ENCODE measurements at regions not wholly inside any gene's neighbourhood (a gene's known extent, or its start where the extent isn't known, plus 50 kb on each side); places are given as distances from the start of the nearest gene placed in this dataset.

- Histone ChIP-seq H4K20me1 (no peaks in the 10 kb centered on the region), H3K9me3 (peaks cover 28% of the 10 kb centered on the region), H3K4me1 (peaks cover 93% of the 10 kb centered on the region), H3K9ac (no peak overlapping the region), H3K4me3 (no peak overlapping the region), H3K4me2 (peak overlapping the region; percentile 67; the same call in 1 of the 2 replicates), H3K36me3 (no peaks in the 10 kb centered on the region), H3K27ac (peak overlapping the region; percentile 79; the same call in 1 of the 2 replicates), H3K27me3 (no peaks in the 10 kb centered on the region)
- no peak for TF ChIP-seq Cebpa-rat (IDR thresholded peaks at IDR 0.05)
Observed at GRCh38 chr17:14461227-14461548, 160.3 kb downstream of the HS3ST3B1 start.

- H4K20me1 ChIP-seq: no peaks in the 10 kb centered on the region
- peak overlapping the region; percentile 67 for H3K4me2 ChIP-seq
- TF ChIP-seq Cebpa-rat (IDR thresholded peaks at IDR 0.05): no peak
- peaks cover 29% of the 10 kb centered on the region for H3K9me3 ChIP-seq
- H3K27me3 ChIP-seq: no peaks in the 10 kb centered on the region
- no peaks in the 10 kb centered on the region for H3K36me3 ChIP-seq
- no peak overlapping the region for H3K4me3 ChIP-seq
- peaks cover 92% of the 10 kb centered on the region for H3K4me1 ChIP-seq
- no peak overlapping the region for H3K9ac ChIP-seq
- peak overlapping the region; percentile 79; the same call in 1 of the 2 replicates for H3K27ac ChIP-seq
Observed at GRCh38 chr17:14460516-14461226, 159.8 kb downstream of the HS3ST3B1 start.

- peak overlapping the region; percentile 79 for H3K27ac ChIP-seq
- peak overlapping the region; percentile 67 for H3K4me2 ChIP-seq
Observed at GRCh38 chr17:14459955-14460354, 159.1 kb downstream of the HS3ST3B1 start.

GRCh38 chr17:14458724-14459123, 157.8 kb downstream of the HS3ST3B1 start:
- Histone ChIP-seq H3K27ac (peak overlapping the region; percentile 79), H3K4me1 (peaks cover 81% of the 10 kb centered on the region), H3K9me3 (peaks cover 34% of the 10 kb centered on the region), H3K27me3 (no peaks in the 10 kb centered on the region), H4K20me1 (no peaks in the 10 kb centered on the region), H3K36me3 (no peaks in the 10 kb centered on the region), H3K4me3 (no peak overlapping the region), H3K9ac (peak overlapping the region; percentile 5; the same call in 1 of the 2 replicates), H3K4me2 (peak overlapping the region; percentile 67)
- no peak for TF ChIP-seq Cebpa-rat (IDR thresholded peaks at IDR 0.05)

More at GRCh38 chr17:14459955-14460354, 159.1 kb downstream of the HS3ST3B1 start:
- H3K4me3 ChIP-seq: no peak overlapping the region
- no peaks in the 10 kb centered on the region for H3K36me3 ChIP-seq
- TF ChIP-seq Cebpa-rat (IDR thresholded peaks at IDR 0.05): no peak
- H3K9ac ChIP-seq: no peak overlapping the region
- H3K9me3 ChIP-seq: peaks cover 30% of the 10 kb centered on the region
- peaks cover 87% of the 10 kb centered on the region for H3K4me1 ChIP-seq
- no peaks in the 10 kb centered on the region for H3K27me3 ChIP-seq
- H4K20me1 ChIP-seq: no peaks in the 10 kb centered on the region

- H3K36me3 ChIP-seq: no peaks in the 10 kb centered on the region
- no peaks in the 10 kb centered on the region for H4K20me1 ChIP-seq
- H3K4me2 ChIP-seq: no peak overlapping the region
- H3K4me3 ChIP-seq: no peak overlapping the region
- no peak overlapping the region for H3K27ac ChIP-seq
- no peak overlapping the region for H3K9ac ChIP-seq
- peaks cover 80% of the 10 kb centered on the region for H3K4me1 ChIP-seq
- no peak for TF ChIP-seq Cebpa-rat (IDR thresholded peaks at IDR 0.05)
- no peaks in the 10 kb centered on the region for H3K27me3 ChIP-seq
- peaks cover 18% of the 10 kb centered on the region; the same call in 1 of the 2 replicates for H3K9me3 ChIP-seq
Observed at GRCh38 chr17:14454746-14455145, 153.9 kb downstream of the HS3ST3B1 start.

GRCh38 chr17:14452856-14453255, 152.0 kb downstream of the HS3ST3B1 start:
- Histone ChIP-seq H4K20me1 (no peaks in the 10 kb centered on the region), H3K36me3 (no peaks in the 10 kb centered on the region), H3K4me1 (peaks cover 80% of the 10 kb centered on the region), H3K27me3 (no peaks in the 10 kb centered on the region), H3K4me3 (no peak overlapping the region), H3K9me3 (peaks cover 18% of the 10 kb centered on the region; the same call in 1 of the 2 replicates), H3K27ac (no peak overlapping the region), H3K9ac (no peak overlapping the region), H3K4me2 (peak overlapping the region; percentile 69)
- no peak for TF ChIP-seq Cebpa-rat (IDR thresholded peaks at IDR 0.05)

GRCh38 chr17:14451729-14452191, 150.9 kb downstream of the HS3ST3B1 start:
- H3K9ac ChIP-seq: no peak overlapping the region

GRCh38 chr17:14448818-14449217, 147.9 kb downstream of the HS3ST3B1 start:
- H3K27me3 ChIP-seq: no peaks in the 10 kb centered on the region
- no peaks in the 10 kb centered on the region for H4K20me1 ChIP-seq
- no peak for TF ChIP-seq Cebpa-rat (IDR thresholded peaks at IDR 0.05)
- no peaks in the 10 kb centered on the region for H3K36me3 ChIP-seq
- peaks cover 94% of the 10 kb centered on the region for H3K4me1 ChIP-seq
- no peak overlapping the region for H3K4me3 ChIP-seq
- peak overlapping the region; percentile 87 for H3K4me2 ChIP-seq
- no peak overlapping the region; the same call in 1 of the 2 replicates for H3K9ac ChIP-seq
- H3K9me3 ChIP-seq: 0 out of 2 replicates have a peak, but pooled peaks cover 10% of the 10 kb centered on the region
- H3K27ac ChIP-seq: peak overlapping the region; percentile 85

More at GRCh38 chr17:14451729-14452191, 150.9 kb downstream of the HS3ST3B1 start:
- H3K27ac ChIP-seq: no peak overlapping the region
- peaks cover 18% of the 10 kb centered on the region; the same call in 1 of the 2 replicates for H3K9me3 ChIP-seq
- no peaks in the 10 kb centered on the region for H4K20me1 ChIP-seq
- no peak overlapping the region for H3K4me3 ChIP-seq
- H3K27me3 ChIP-seq: no peaks in the 10 kb centered on the region
- no peak for TF ChIP-seq Cebpa-rat (IDR thresholded peaks at IDR 0.05)
- H3K36me3 ChIP-seq: no peaks in the 10 kb centered on the region
- H3K4me2 ChIP-seq: peak overlapping the region; percentile 69; the same call in 1 of the 2 replicates
- peaks cover 80% of the 10 kb centered on the region for H3K4me1 ChIP-seq

GRCh38 chr17:14446825-14447224, 145.9 kb downstream of the HS3ST3B1 start:
- peak overlapping the region; percentile 46; the same call in 1 of the 2 replicates for H3K4me3 ChIP-seq
- 0 out of 2 replicates have a peak, but pooled peaks cover 12% of the 10 kb centered on the region for H3K9me3 ChIP-seq
- H4K20me1 ChIP-seq: no peaks in the 10 kb centered on the region
- TF ChIP-seq Cebpa-rat (IDR thresholded peaks at IDR 0.05): no peak
- no peaks in the 10 kb centered on the region for H3K36me3 ChIP-seq
- peak overlapping the region; percentile 34; the same call in 1 of the 2 replicates for H3K9ac ChIP-seq
- peak overlapping the region; percentile 87 for H3K4me2 ChIP-seq
- H3K27ac ChIP-seq: peak overlapping the region; percentile 85
- no peaks in the 10 kb centered on the region for H3K27me3 ChIP-seq
- peaks cover 89% of the 10 kb centered on the region for H3K4me1 ChIP-seq

GRCh38 chr17:14444915-14445314, 144.0 kb downstream of the HS3ST3B1 start:
- Histone ChIP-seq H3K27ac (peak overlapping the region; percentile 85), H3K4me2 (peak overlapping the region; percentile 87), H3K4me1 (peaks cover 72% of the 10 kb centered on the region), H3K27me3 (no peaks in the 10 kb centered on the region), H3K9me3 (0 out of 2 replicates have a peak, but pooled peaks cover 12% of the 10 kb centered on the region), H4K20me1 (no peaks in the 10 kb centered on the region), H3K36me3 (no peaks in the 10 kb centered on the region), H3K9ac (no peak overlapping the region), H3K4me3 (no peak overlapping the region)
- no peak for TF ChIP-seq Cebpa-rat (IDR thresholded peaks at IDR 0.05)
